GM12878 (cell line): ENCODE measurements at regions not wholly inside any gene's neighbourhood (a gene's known extent, or its start where the extent isn't known, plus 50 kb on each side); places are given as distances from the start of the nearest gene placed in this dataset.

Source experiments
- ATAC-seq: fragments of 200-7000 bp; cut with Tn5 transposase; 3 replicates; pipeline ENCODE4 v1.9.1; 2020; ENCODE audit warnings: mild to moderate bottlenecking, moderate library complexity
- BruUV-seq: library from RNA; stranded (reverse); fragments of 400-500 nt; replicated peaks from 2 replicates; lab custom pipeline; 2021; lab: Mats Ljungman, UMichigan
- CTCF ChIA-PET: fragments of 300-600 bp; sonication (Branson Sonifier 250); formaldehyde crosslinking; extraction: SDS; loops from one replicate; lab custom pipeline; 2021; ENCODE audit warnings: inconsistent platforms; lab: Yijun Ruan, JAX
- POLR2A ChIA-PET: fragments of 350-600 bp; formaldehyde crosslinking; extraction: SDS; loops from one replicate; lab custom pipeline; 2021; ENCODE audit warnings: inconsistent platforms; lab: Charles Lee
- RAD21 ChIA-PET: fragments of 300-600 bp; sonication (Branson Sonifier 250); formaldehyde crosslinking; loops from one replicate; lab custom pipeline; 2023; ENCODE audit warnings: antibody characterized with exemption; ENCODE audit not compliant: unreplicated experiment; lab: Charles Lee
- SMC1A ChIA-PET: fragments of 300-600 bp; sonication (Branson Sonifier 250); formaldehyde crosslinking; loops from one replicate; lab custom pipeline; 2023; ENCODE audit not compliant: unreplicated experiment, uncharacterized antibody; lab: Charles Lee
- DNase-seq: peaks from one replicate; pipeline ENCODE4 v3.0.0-alpha.2; 2011; ENCODE audit warnings: low read depth, low spot score
- FAIRE-seq: peaks from 3 replicates; lab custom pipeline; 2011; peaks lifted over from hg19 to GRCh38; lab: Jason Lieb, UNC
- H2AFZ ChIP-seq: 2 replicates; pipeline ENCODE4 v1.6.0; 2011; ENCODE audit warnings: low read depth, low read length, control low read depth; ENCODE audit not compliant: control insufficient read depth
- H3K27ac ChIP-seq: 2 replicates; pipeline ENCODE4 v1.5.1; 2011; ENCODE audit warnings: control low read depth; ENCODE audit not compliant: control insufficient read depth, insufficient read depth
- H3K27me3 ChIP-seq, 2 experiments: replicated peaks in 1 of 2; 2 replicates each; pipeline versions ENCODE4 v1.6.0 to v1.6.1; 2011; ENCODE audit warnings: low read length in 1 of 2; ENCODE audit not compliant: control insufficient read depth in 2 of 2, insufficient read depth in 2 of 2
- H3K36me3 ChIP-seq, 2 experiments: 2 replicates each; pipeline ENCODE4 v1.5.1; 2011; ENCODE audit warnings: low read length in 1 of 2; ENCODE audit not compliant: control insufficient read depth in 2 of 2, insufficient read depth in 2 of 2
- H3K4me1 ChIP-seq: 2 replicates; pipeline ENCODE4 v1.6.1; 2011; ENCODE audit warnings: mild to moderate bottlenecking, low read length, moderate library complexity, mixed read lengths; ENCODE audit not compliant: control insufficient read depth, insufficient read depth
- H3K4me2 ChIP-seq: 2 replicates; pipeline ENCODE4 v1.6.0; 2011; ENCODE audit warnings: control low read depth; ENCODE audit not compliant: control insufficient read depth, insufficient read depth
- H3K4me3 ChIP-seq: fragments of 200-600 bp; sonication (generic); 2 replicates; pipeline ENCODE4 v1.5.1; 2016
- H3K79me2 ChIP-seq: 2 replicates; pipeline ENCODE4 v1.6.0; 2011; ENCODE audit warnings: low read length; ENCODE audit not compliant: control insufficient read depth, insufficient read depth
- H3K9ac ChIP-seq: 2 replicates; pipeline ENCODE4 v1.8.0; 2011; ENCODE audit warnings: low read length, control low read depth, mixed read lengths; ENCODE audit not compliant: control insufficient read depth, insufficient read depth
- H3K9me3 ChIP-seq: replicated peaks from 3 replicates; pipeline ENCODE4 v1.5.1; 2011; ENCODE audit warnings: mild to moderate bottlenecking, low read length; ENCODE audit not compliant: control insufficient read depth, insufficient read depth
- H4K20me1 ChIP-seq: 2 replicates; pipeline ENCODE4 v1.6.0; 2011; ENCODE audit not compliant: control insufficient read depth, insufficient read depth
- CBX3 ChIP-seq: fragments of 200-600 bp; sonication (generic); IDR thresholded peaks from 2 replicates; pipeline ENCODE4 v1.6.1; 2016; ENCODE audit warnings: low read depth, borderline replicate concordance
- GATAD2B ChIP-seq: fragments of 450-650 bp; conservative IDR thresholded peaks from 2 replicates; pipeline ENCODE4 v1.6.1; 2017; ENCODE audit warnings: low read depth, mild to moderate bottlenecking, moderate library complexity
- HDAC2 ChIP-seq: fragments of 200-600 bp; sonication (generic); IDR thresholded peaks from 2 replicates; pipeline ENCODE4 v1.6.1; 2017
- KLF5 ChIP-seq: fragments of 450-650 bp; IDR thresholded peaks from 2 replicates; pipeline ENCODE4 v1.6.1; 2014; ENCODE audit warnings: mild to moderate bottlenecking; ENCODE audit not compliant: partially characterized antibody
- MTA3 ChIP-seq: IDR thresholded peaks from 2 replicates; pipeline ENCODE4 v1.6.1; 2012; ENCODE audit warnings: low read length, inconsistent platforms, borderline replicate concordance
- MYB ChIP-seq: fragments of 150-350 bp; IDR thresholded peaks from 2 replicates; pipeline ENCODE4 v1.6.1; 2014; ENCODE audit warnings: mild to moderate bottlenecking, low read depth, low read length, borderline replicate concordance
- PAX8 ChIP-seq: fragments of 450-650 bp; IDR thresholded peaks from 2 replicates; pipeline ENCODE4 v1.6.1; 2017; ENCODE audit warnings: mild to moderate bottlenecking, moderate library complexity
- PML ChIP-seq: IDR thresholded peaks from 2 replicates; pipeline ENCODE4 v1.6.1; 2012; ENCODE audit warnings: low read length, inconsistent platforms
- POLR2A ChIP-seq: IDR thresholded peaks from 2 replicates; pipeline ENCODE4 v1.6.1; 2011; ENCODE audit warnings: low read depth, mild to moderate bottlenecking, low read length
- RFX5 ChIP-seq: IDR thresholded peaks from 2 replicates; pipeline ENCODE4 v1.6.1; 2011; ENCODE audit warnings: low read depth, low read length, improper control_type of control experiment
- SMAD1 ChIP-seq: fragments of 450-650 bp; IDR thresholded peaks from 2 replicates; pipeline ENCODE4 v1.6.1; 2018; ENCODE audit warnings: mild to moderate bottlenecking, low read depth; ENCODE audit not compliant: partially characterized antibody
- SREBF2 ChIP-seq: IDR thresholded peaks from 2 replicates; pipeline ENCODE4 v1.6.1; 2012; ENCODE audit warnings: mild to moderate bottlenecking, low read length
- STAT1 ChIP-seq: fragments of 450-650 bp; conservative IDR thresholded peaks from 2 replicates; pipeline ENCODE4 v1.6.1; 2014; ENCODE audit warnings: antibody characterized with exemption, mild to moderate bottlenecking
- in situ Hi-C: fragments of 300-500 bp; cut with MboI; formaldehyde crosslinking; loops from 9 replicates; pipeline ENCODE4 v1.14.3; 2018; ENCODE audit warnings: mixed read lengths
- intact Hi-C: fragments of 100-400 bp; cut with micrococcal nuclease; formaldehyde crosslinking; loops from one replicate; pipeline ENCODE4 v1.14.2; 2022; ENCODE audit not compliant: unreplicated experiment
- TF ChIP-seq, protein P1 (sequence below), 3 experiments: IDR thresholded peaks in 2 of 3; conservative IDR thresholded peaks in 1 of 3; 2 replicates each; pipeline ENCODE4 v1.5.1; 2011; ENCODE audit warnings: low read depth in 3 of 3, low read length in 3 of 3, mild to moderate bottlenecking in 3 of 3, control low read depth in 2 of 3, moderate library complexity in 2 of 3, inconsistent platforms in 1 of 3, mixed read lengths in 1 of 3; ENCODE audit not compliant: control insufficient read depth in 2 of 3, insufficient read depth in 1 of 3; ENCODE audit errors: extremely low read depth in 1 of 3
- TF ChIP-seq, protein P2 (sequence below): fragments of 450-650 bp; IDR thresholded peaks from 2 replicates; pipeline ENCODE4 v1.6.1; 2017; ENCODE audit warnings: mild to moderate bottlenecking, low read depth, inconsistent platforms; ENCODE audit not compliant: poor library complexity, severe bottlenecking
- TF ChIP-seq, protein P3 (sequence below): IDR thresholded peaks from 2 replicates; pipeline ENCODE4 v1.6.1; 2012; ENCODE audit warnings: low read depth, low read length, improper control_type of control experiment
- TF ChIP-seq, protein P4 (sequence below): fragments of 450-650 bp; IDR thresholded peaks from 2 replicates; pipeline ENCODE4 v1.6.1; 2017; ENCODE audit warnings: borderline replicate concordance

DNA sequence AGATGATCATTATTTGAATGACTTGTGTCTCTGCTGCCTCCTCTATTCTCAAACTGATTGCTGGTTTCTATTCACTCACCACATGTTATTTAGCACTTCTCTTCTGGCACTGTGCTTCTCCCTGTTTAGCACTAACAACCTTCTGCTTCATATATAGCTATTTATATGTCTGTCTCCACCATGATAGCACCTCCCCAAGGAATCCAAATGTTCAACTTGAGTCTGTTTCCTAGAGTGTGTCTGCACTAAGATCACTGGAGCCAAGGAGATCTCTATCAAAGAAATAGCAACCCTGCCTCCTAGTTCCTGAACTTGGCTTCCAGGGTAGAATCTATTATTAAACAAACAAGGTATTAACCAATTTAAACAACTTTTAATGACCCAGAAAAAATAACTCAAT lies 104.5 kb downstream of the CYP26A1 start:
- POLR2A ChIA-PET, result no interaction called here

More for the DNA sequence above, 104.5 kb downstream of the CYP26A1 start:
- TF ChIP-seq, protein P1, sequence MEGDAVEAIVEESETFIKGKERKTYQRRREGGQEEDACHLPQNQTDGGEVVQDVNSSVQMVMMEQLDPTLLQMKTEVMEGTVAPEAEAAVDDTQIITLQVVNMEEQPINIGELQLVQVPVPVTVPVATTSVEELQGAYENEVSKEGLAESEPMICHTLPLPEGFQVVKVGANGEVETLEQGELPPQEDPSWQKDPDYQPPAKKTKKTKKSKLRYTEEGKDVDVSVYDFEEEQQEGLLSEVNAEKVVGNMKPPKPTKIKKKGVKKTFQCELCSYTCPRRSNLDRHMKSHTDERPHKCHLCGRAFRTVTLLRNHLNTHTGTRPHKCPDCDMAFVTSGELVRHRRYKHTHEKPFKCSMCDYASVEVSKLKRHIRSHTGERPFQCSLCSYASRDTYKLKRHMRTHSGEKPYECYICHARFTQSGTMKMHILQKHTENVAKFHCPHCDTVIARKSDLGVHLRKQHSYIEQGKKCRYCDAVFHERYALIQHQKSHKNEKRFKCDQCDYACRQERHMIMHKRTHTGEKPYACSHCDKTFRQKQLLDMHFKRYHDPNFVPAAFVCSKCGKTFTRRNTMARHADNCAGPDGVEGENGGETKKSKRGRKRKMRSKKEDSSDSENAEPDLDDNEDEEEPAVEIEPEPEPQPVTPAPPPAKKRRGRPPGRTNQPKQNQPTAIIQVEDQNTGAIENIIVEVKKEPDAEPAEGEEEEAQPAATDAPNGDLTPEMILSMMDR (IDR thresholded peaks at IDR 0.05 in 2 of 3, conservative IDR thresholded peaks at IDR 0.05 in 1 of 3; ENCODE audit: control insufficient read depth in 2 of 3, extremely low read depth in 1 of 3, insufficient read depth in 1 of 3, low read depth in 3 of 3, low read length in 3 of 3), result no peak
- TF ChIP-seq SMAD1, result no peak
- TF ChIP-seq MYB, result no peak
- TF ChIP-seq POLR2A, result no peak
- no peak for TF ChIP-seq MTA3
- TF ChIP-seq, protein P2, sequence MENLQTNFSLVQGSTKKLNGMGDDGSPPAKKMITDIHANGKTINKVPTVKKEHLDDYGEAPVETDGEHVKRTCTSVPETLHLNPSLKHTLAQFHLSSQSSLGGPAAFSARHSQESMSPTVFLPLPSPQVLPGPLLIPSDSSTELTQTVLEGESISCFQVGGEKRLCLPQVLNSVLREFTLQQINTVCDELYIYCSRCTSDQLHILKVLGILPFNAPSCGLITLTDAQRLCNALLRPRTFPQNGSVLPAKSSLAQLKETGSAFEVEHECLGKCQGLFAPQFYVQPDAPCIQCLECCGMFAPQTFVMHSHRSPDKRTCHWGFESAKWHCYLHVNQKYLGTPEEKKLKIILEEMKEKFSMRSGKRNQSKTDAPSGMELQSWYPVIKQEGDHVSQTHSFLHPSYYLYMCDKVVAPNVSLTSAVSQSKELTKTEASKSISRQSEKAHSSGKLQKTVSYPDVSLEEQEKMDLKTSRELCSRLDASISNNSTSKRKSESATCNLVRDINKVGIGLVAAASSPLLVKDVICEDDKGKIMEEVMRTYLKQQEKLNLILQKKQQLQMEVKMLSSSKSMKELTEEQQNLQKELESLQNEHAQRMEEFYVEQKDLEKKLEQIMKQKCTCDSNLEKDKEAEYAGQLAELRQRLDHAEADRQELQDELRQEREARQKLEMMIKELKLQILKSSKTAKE, result no peak
- TF ChIP-seq PAX8, result no peak
- no peak for TF ChIP-seq STAT1
- TF ChIP-seq CBX3, result no peak
- TF ChIP-seq, protein P3, sequence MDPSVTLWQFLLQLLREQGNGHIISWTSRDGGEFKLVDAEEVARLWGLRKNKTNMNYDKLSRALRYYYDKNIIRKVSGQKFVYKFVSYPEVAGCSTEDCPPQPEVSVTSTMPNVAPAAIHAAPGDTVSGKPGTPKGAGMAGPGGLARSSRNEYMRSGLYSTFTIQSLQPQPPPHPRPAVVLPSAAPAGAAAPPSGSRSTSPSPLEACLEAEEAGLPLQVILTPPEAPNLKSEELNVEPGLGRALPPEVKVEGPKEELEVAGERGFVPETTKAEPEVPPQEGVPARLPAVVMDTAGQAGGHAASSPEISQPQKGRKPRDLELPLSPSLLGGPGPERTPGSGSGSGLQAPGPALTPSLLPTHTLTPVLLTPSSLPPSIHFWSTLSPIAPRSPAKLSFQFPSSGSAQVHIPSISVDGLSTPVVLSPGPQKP, result no peak
- TF ChIP-seq RFX5, result no peak
- no peak for TF ChIP-seq KLF5
- no peak for TF ChIP-seq GATAD2B
- no peak for TF ChIP-seq PML
- no peak for TF ChIP-seq HDAC2
- TF ChIP-seq, protein P4, sequence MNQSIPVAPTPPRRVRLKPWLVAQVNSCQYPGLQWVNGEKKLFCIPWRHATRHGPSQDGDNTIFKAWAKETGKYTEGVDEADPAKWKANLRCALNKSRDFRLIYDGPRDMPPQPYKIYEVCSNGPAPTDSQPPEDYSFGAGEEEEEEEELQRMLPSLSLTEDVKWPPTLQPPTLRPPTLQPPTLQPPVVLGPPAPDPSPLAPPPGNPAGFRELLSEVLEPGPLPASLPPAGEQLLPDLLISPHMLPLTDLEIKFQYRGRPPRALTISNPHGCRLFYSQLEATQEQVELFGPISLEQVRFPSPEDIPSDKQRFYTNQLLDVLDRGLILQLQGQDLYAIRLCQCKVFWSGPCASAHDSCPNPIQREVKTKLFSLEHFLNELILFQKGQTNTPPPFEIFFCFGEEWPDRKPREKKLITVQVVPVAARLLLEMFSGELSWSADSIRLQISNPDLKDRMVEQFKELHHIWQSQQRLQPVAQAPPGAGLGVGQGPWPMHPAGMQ, result no peak
- TF ChIP-seq SREBF2, result no peak
- ChIA-PET CTCF (interaction anchor here (1.1 kb wide), 1 partner anchor 175 kb away, joined by 3 read pairs; no protein-coding TSS in a partner anchor), SMC1A (no interaction called here), RAD21 (no interaction called here)
- FAIRE-seq (no peak), DNase-seq (no peak), ATAC-seq (no peak)
- no peak overlapping the region for H3K27ac ChIP-seq
- in situ Hi-C loops, result no loop called here
- no peaks in the 10 kb centered on the region for H4K20me1 ChIP-seq
- no peak overlapping the region for H3K4me3 ChIP-seq
- BruUV-seq, result no TSS peak
- no peak overlapping the region for H3K4me2 ChIP-seq
- no peaks in the 10 kb centered on the region for H3K79me2 ChIP-seq
- no peak overlapping the region for H2AFZ ChIP-seq
- no peak overlapping the region for H3K9ac ChIP-seq
- no peaks in the 10 kb centered on the region; a peak in 3 of 4 replicates for H3K27me3 ChIP-seq
- no peaks in the 10 kb centered on the region for H3K9me3 ChIP-seq
- no peaks in the 10 kb centered on the region for H3K36me3 ChIP-seq
- H3K4me1 ChIP-seq, result no peaks in the 10 kb centered on the region
- intact Hi-C loops, result no loop called here
